ENCODE measurements at regions not wholly inside any gene's neighbourhood (a gene's known extent, or its start where the extent isn't known, plus 50 kb on each side); places are given as distances from the start of the nearest gene placed in this dataset.

DNA sequence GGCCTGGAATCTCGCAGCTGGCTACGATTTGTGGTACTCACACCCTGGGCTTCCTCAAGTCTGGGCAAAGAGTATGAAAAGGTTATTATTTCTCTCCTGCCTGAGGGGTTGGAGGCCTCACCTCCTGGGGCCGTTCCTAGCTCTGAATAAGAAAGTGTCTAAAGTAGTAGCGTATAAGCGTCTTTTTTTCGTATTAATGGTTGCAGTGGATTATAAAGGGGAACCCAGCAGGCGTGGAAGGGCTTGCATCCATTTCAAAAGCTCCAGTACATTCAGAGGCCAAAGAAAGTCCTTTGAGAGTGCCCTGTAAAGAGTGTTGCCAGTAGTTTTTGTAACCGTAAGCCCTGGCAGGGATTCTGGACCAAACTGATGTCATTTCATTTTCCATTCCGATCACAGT lies 72.2 kb upstream of the MPHOSPH6 start:
- DNase-seq (ENCODE audit: extremely low read depth in 1 of 4, low spot score in 3 of 4): no peak
- FAIRE-seq: no peak
- no peaks in the 10 kb centered on the region for H3K4me1 ChIP-seq (replicated peaks in 1 of 2; ENCODE audit: control insufficient read depth in 2 of 2, insufficient read depth in 2 of 2, low read length in 2 of 2)
- no peak overlapping the region for H2AFZ ChIP-seq (ENCODE audit: low read depth, low read length)
- in situ Hi-C loops (cut with MboI) (no loop called here), intact Hi-C loops (cut with micrococcal nuclease) (no loop called here)
- no peak overlapping the region for H3K27ac ChIP-seq (ENCODE audit: extremely low read depth, low read depth, low read length)
- H3K27me3 ChIP-seq (ENCODE audit: control insufficient read depth in 2 of 2, insufficient read depth in 2 of 2, low read length in 2 of 2): no peaks in the 10 kb centered on the region
- no peaks in the 10 kb centered on the region for H3K9me3 ChIP-seq (replicated peaks; ENCODE audit: control insufficient read depth, insufficient read depth, low read depth, low read length)
- H3K9ac ChIP-seq (ENCODE audit: insufficient read depth in 1 of 2, low read depth in 2 of 2, low read length in 2 of 2): no peak overlapping the region
- no peak for TF ChIP-seq SRF (CRISPR knock-in tag; IDR thresholded peaks at IDR 0.05)
- TF ChIP-seq MCM2 (IDR thresholded peaks at IDR 0.05; ENCODE audit: low read depth): no peak
- TF ChIP-seq CAMTA2 (CRISPR knock-in tag; conservative IDR thresholded peaks at IDR 0.05): no peak
- no peak for TF ChIP-seq ZNF668 (CRISPR knock-in tag; IDR thresholded peaks at IDR 0.05)
- TF ChIP-seq, protein P1, sequence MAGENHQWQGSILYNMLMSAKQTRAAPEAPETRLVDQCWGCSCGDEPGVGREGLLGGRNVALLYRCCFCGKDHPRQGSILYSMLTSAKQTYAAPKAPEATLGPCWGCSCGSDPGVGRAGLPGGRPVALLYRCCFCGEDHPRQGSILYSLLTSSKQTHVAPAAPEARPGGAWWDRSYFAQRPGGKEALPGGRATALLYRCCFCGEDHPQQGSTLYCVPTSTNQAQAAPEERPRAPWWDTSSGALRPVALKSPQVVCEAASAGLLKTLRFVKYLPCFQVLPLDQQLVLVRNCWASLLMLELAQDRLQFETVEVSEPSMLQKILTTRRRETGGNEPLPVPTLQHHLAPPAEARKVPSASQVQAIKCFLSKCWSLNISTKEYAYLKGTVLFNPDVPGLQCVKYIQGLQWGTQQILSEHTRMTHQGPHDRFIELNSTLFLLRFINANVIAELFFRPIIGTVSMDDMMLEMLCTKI (IDR thresholded peaks at IDR 0.05; ENCODE audit: partially characterized antibody): no peak
- TF ChIP-seq NRF1 (conservative IDR thresholded peaks at IDR 0.05 in 1 of 2, IDR thresholded peaks at IDR 0.05 in 1 of 2): no peak
- TF ChIP-seq KLF6 (CRISPR knock-in tag; IDR thresholded peaks at IDR 0.05; ENCODE audit: borderline replicate concordance): no peak
- no peak for TF ChIP-seq FOSL1 (tag; conservative IDR thresholded peaks at IDR 0.05)
- TF ChIP-seq, protein P2, sequence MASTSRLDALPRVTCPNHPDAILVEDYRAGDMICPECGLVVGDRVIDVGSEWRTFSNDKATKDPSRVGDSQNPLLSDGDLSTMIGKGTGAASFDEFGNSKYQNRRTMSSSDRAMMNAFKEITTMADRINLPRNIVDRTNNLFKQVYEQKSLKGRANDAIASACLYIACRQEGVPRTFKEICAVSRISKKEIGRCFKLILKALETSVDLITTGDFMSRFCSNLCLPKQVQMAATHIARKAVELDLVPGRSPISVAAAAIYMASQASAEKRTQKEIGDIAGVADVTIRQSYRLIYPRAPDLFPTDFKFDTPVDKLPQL (IDR thresholded peaks at IDR 0.05; ENCODE audit: extremely low read depth, insufficient read length): no peak
- TF ChIP-seq, protein P3, sequence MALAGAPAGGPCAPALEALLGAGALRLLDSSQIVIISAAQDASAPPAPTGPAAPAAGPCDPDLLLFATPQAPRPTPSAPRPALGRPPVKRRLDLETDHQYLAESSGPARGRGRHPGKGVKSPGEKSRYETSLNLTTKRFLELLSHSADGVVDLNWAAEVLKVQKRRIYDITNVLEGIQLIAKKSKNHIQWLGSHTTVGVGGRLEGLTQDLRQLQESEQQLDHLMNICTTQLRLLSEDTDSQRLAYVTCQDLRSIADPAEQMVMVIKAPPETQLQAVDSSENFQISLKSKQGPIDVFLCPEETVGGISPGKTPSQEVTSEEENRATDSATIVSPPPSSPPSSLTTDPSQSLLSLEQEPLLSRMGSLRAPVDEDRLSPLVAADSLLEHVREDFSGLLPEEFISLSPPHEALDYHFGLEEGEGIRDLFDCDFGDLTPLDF (CRISPR knock-in tag; IDR thresholded peaks at IDR 0.05): no peak
- no peak for TF ChIP-seq ASH1L (IDR thresholded peaks at IDR 0.05; ENCODE audit: borderline replicate concordance, low read depth, partially characterized antibody)
- H3K79me2 ChIP-seq (ENCODE audit: control insufficient read depth, insufficient read depth, low read length): no peaks in the 10 kb centered on the region
- POLR2A ChIA-PET: interaction anchor here (0.6 to 0.7 kb wide), 2 partner anchors 39 to 375 kb away, joined by 3 read pairs; no protein-coding TSS in a partner anchor
- H4K20me1 ChIP-seq (replicated peaks; ENCODE audit: control insufficient read depth, insufficient read depth, low read length): no peaks in the 10 kb centered on the region
- H3K9me1 ChIP-seq (ENCODE audit: control insufficient read depth, insufficient read depth, low read length): no peaks in the 10 kb centered on the region
- no TSS peak for BruUV-seq (replicated peaks)
- no peak overlapping the region for H3K4me3 ChIP-seq
- ATAC-seq: no peak
- 1% methylated on average over 9 of the region's 9 CpGs for WGBS (ENCODE audit: insufficient coverage, low coverage, missing lambda C conversion rate)
- CTCF ChIA-PET (ENCODE audit: low intra/inter-chr PET ratio): no interaction called here
- H3K4me2 ChIP-seq (ENCODE audit: insufficient read depth, low read length): no peak overlapping the region
- H3K36me3 ChIP-seq (ENCODE audit: control insufficient read depth, insufficient read depth, low read length): no peaks in the 10 kb centered on the region

Measured in K562 (cell line).